Heart left ventricle (tissue), 16 donors: ENCODE measurements at regions not wholly inside any gene's neighbourhood (a gene's known extent, or its start where the extent isn't known, plus 50 kb on each side); places are given as distances from the start of the nearest gene placed in this dataset.

Experiments used
- ATAC-seq, 4 donors: fragments of 200-7000 bp; cut with Tn5 transposase; one replicate each; pipeline ENCODE4 v1.9.1; 2020 to 2022; ENCODE audit warnings: moderate library complexity in 4 of 4, mild to moderate bottlenecking in 3 of 4, moderate number of reproducible peaks in 1 of 4
- DNase-seq, 5 donors: peaks; one replicate each; pipeline ENCODE4 v3.0.0-alpha.2; 2020
- H3K27ac ChIP-seq, 12 donors: fragments of 200-600 bp; sonication (generic) in 4 of 12; one replicate each; pipeline versions ENCODE4 v1.5.0 to v1.8.0; 2016 to 2022; ENCODE audit warnings: mild to moderate bottlenecking in 2 of 12
- H3K27me3 ChIP-seq, 9 donors: fragments of 200-600 bp; sonication (generic) in 2 of 9; one replicate each; pipeline versions ENCODE4 v1.5.1 to v1.8.0; 2016 to 2022; ENCODE audit warnings: mild to moderate bottlenecking in 3 of 9
- H3K36me3 ChIP-seq, 9 donors: fragments of 200-600 bp; sonication (generic) in 2 of 9; one replicate each; pipeline versions ENCODE4 v1.5.0 to v1.8.0; 2018 to 2022; ENCODE audit warnings: mild to moderate bottlenecking in 2 of 9
- H3K4me1 ChIP-seq, 12 donors: fragments of 200-600 bp; sonication (generic) in 4 of 12; one replicate each; pipeline versions ENCODE4 v1.5.0 to v1.8.0; 2016 to 2022; ENCODE audit warnings: mild to moderate bottlenecking in 3 of 12
- H3K4me3 ChIP-seq, 12 donors: fragments of 200-600 bp; sonication (generic) in 4 of 12; one replicate each; pipeline versions ENCODE4 v1.5.0 to v1.8.0; 2017 to 2022; ENCODE audit warnings: mild to moderate bottlenecking in 9 of 12, moderate library complexity in 4 of 12
- H3K9me3 ChIP-seq, 12 donors: fragments of 200-600 bp; sonication (generic) in 4 of 12; one replicate each; pipeline versions ENCODE4 v1.5.0 to v1.8.0; 2016 to 2022; ENCODE audit warnings: mild to moderate bottlenecking in 1 of 12
- CTCF ChIP-seq, 12 donors: fragments of 200-600 bp; sonication (generic) in 4 of 12; IDR thresholded peaks; one replicate each; pipeline versions ENCODE4 v1.5.0 to v1.8.0; 2018 to 2022; ENCODE audit warnings: antibody characterized with exemption in 12 of 12, mild to moderate bottlenecking in 5 of 12
- POLR2A ChIP-seq, 2 donors: fragments of 450-650 bp; IDR thresholded peaks; one replicate each; pipeline ENCODE4 v1.6.1; 2017; ENCODE audit warnings: antibody characterized with exemption in 2 of 2, mild to moderate bottlenecking in 2 of 2, moderate library complexity in 2 of 2
- WGBS, 4 donors: extraction: QIAGEN DNeasy Blood & Tissue Kit in 2 of 4; methylation state at CpG; one replicate each; pipeline versions ENCODE4 v1.1.5 to v1.1.7; 2013 to 2018; 5-methylcytosine and 5-hydroxymethylcytosine counted together
- intact Hi-C, 10 donors: fragments of 100-400 bp; cut with DNase I; formaldehyde crosslinking; loops; one replicate each; pipeline versions ENCODE4 v1.11.1 to v1.14.2; 2022
- donor health status: ischemic (EF 13 %, LVEDD 7.1; RV severe dilation, severe dysfunction).
- donor health status: healthy with polysubstance abuse.
- donor health status: DM: no; HTN: yes; CAD: no.
- donor health status: DM: no; HTN: no; CAD: no.
- donor health status: ischemic (EF 25% LVEDD 6.9; RV normal size, moderate dysfunction).
- donor health status: ischemic (EF 25% LVEDD 5.7; RV mildly dilated, moderate dysfunction).
- donor health status: healthy.
- donor health status: DM: yes; HTN: yes; CAD: no.
- donor health status: ischemic (EF 35%, LVEDD 5.7; RV mildly dilated, moderate dysfunction).
- donor health status: nonischemic (EF 11% LVEDD 7.7; RV severe dilation, severe dysfunction).
- donor health status: DM: yes; HTN: yes; CAD: no.
- donor health status: PGD.
- donor health status: ischemic (EF 29% LVEDD 5.4; RV normal size, mild dysfunction).
- donor health status: nonischemic (EF 23%, LVEDD 6.1; RV moderate dilation, normal function).

GRCh38 chrX:149121206-149121920, 383.7 kb downstream of the IDS start:
- H3K4me1 ChIP-seq: no peaks in the 10 kb centered on the region
- H3K36me3 ChIP-seq: no peaks in the 10 kb centered on the region
- no peaks in the 10 kb centered on the region for H3K9me3 ChIP-seq
- no peak for ATAC-seq
- no peak overlapping the region for H3K4me3 ChIP-seq
- DNase-seq: no peak
- no peak overlapping the region for H3K27ac ChIP-seq
- no peaks in the 10 kb centered on the region for H3K27me3 ChIP-seq
- 66 to 80% (median 72%) methylated on average over 7 of the region's 7 CpGs for WGBS, 4 donors
- TF ChIP-seq CTCF (IDR thresholded peaks at IDR 0.05): no peak
- no peak for TF ChIP-seq POLR2A (IDR thresholded peaks at IDR 0.05)
- intact Hi-C loops: no loop called here

GRCh38 chrX:149120459-149120858, 384.6 kb downstream of the IDS start:
- Histone ChIP-seq H3K36me3 (no peaks in the 10 kb centered on the region), H3K4me1 (no peaks in the 10 kb centered on the region), H3K27ac (no peak overlapping the region), H3K9me3 (no peaks in the 10 kb centered on the region), H3K27me3 (no peaks in the 10 kb centered on the region), H3K4me3 (no peak overlapping the region)
- WGBS, 4 donors: 13 to 34% (median 27%) methylated on average over 2 of the region's 2 CpGs
- no peak for ATAC-seq
- intact Hi-C loops: no loop called here
- no peak for DNase-seq
- TF ChIP-seq POLR2A (IDR thresholded peaks at IDR 0.05) (no peak), CTCF (IDR thresholded peaks at IDR 0.05) (no peak)

- H3K4me1 ChIP-seq: no peaks in the 10 kb centered on the region
- intact Hi-C loops: no loop called here
- H3K9me3 ChIP-seq: peaks cover 0 to 10% (median 0%) of the 10 kb centered on the region in 12 donors
- WGBS, 4 donors: 55 to 75% (median 72%) methylated on average over 4 of the region's 4 CpGs
- no peak for ATAC-seq
- no peaks in the 10 kb centered on the region for H3K36me3 ChIP-seq
- TF ChIP-seq POLR2A (IDR thresholded peaks at IDR 0.05): no peak
- no peak for TF ChIP-seq CTCF (IDR thresholded peaks at IDR 0.05)
- no peak for DNase-seq
- no peak overlapping the region for H3K4me3 ChIP-seq
- H3K27me3 ChIP-seq: no peaks in the 10 kb centered on the region
- no peak overlapping the region for H3K27ac ChIP-seq
Observed at GRCh38 chrX:149114874-149115273, 390.2 kb downstream of the IDS start.

GRCh38 chrX:149114001-149114400, 391.1 kb downstream of the IDS start:
- H3K9me3 ChIP-seq: peaks cover 0 to 15% (median 0%) of the 10 kb centered on the region in 12 donors
- TF ChIP-seq POLR2A (IDR thresholded peaks at IDR 0.05) (no peak), CTCF (IDR thresholded peaks at IDR 0.05) (no peak)
- no peak overlapping the region for H3K27ac ChIP-seq
- no peak overlapping the region for H3K4me3 ChIP-seq
- ATAC-seq: no peak
- no peaks in the 10 kb centered on the region for H3K27me3 ChIP-seq
- WGBS, 4 donors: 81 to 89% (median 84%) methylated on average over 12 to 15 of the region's 15 CpGs
- peak in 1 of 5 donors; percentile 20 for DNase-seq
- H3K4me1 ChIP-seq: no peaks in the 10 kb centered on the region
- intact Hi-C loops: no loop called here
- no peaks in the 10 kb centered on the region for H3K36me3 ChIP-seq
